ENCODE measurements at regions not wholly inside any gene's neighbourhood (a gene's known extent, or its start where the extent isn't known, plus 50 kb on each side); places are given as distances from the start of the nearest gene placed in this dataset.

DNA sequence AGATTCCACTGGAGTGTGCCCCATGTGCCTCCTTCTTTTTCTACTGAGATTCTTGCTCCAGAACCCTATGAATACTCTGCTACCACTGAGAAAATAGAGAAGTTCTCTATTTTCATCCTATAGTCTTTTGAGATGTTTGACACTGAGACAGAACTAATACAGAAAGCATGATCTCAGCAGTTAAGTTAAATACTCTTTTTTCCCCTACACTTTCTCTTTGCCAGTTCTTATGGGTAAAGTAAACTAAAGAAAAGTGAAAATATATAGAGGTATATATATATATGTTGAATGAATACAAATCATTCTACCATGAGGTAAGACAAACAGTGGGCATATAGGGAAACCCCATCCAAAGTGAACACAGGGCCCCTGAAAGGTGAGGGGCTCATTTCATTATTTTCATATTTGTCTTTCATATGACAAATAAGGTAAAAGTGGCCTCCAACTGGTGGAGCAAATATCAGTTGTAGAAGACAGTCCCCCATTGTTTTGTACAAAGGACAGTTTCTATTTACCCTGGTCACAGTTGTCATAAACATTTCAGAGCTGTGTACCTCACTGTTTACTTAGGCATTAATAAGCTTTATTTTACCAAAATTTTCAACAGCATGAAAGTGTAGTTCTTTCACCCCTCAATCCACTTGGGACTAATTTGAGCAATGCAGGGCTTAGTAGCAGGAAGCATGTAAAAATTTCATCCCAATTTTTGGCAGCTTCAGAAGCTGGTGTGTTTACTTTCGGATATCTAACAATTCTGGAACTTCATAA lies 188.3 kb upstream of the MARCKS start:
- H3K27ac ChIP-seq (ENCODE audit: low read depth in 1 of 2, low read length in 2 of 2) = no peak overlapping the region
- H3K9ac ChIP-seq (ENCODE audit: low read depth in 1 of 2, low read length in 2 of 2) = no peak overlapping the region
- WGBS = 67% methylated on average over 1 of the region's 1 CpG
- no peak for DNase-seq (ENCODE audit: low spot score)
- no peaks in the 10 kb centered on the region for H3K36me3 ChIP-seq (ENCODE audit: control insufficient read depth in 4 of 4, insufficient read depth in 3 of 4, low read depth in 1 of 4, low read length in 3 of 4)
- H3K4me3 ChIP-seq (ENCODE audit: low read depth in 1 of 3, low read length in 3 of 3) = no peak overlapping the region
- H3K9me3 ChIP-seq (ENCODE audit: control insufficient read depth in 4 of 4, low read length in 3 of 4) = no peaks in the 10 kb centered on the region
- H3K4me1 ChIP-seq (ENCODE audit: control insufficient read depth in 4 of 4, insufficient read depth in 4 of 4, low read length in 3 of 4) = peaks cover 0 to 2% (median 0%) of the 10 kb centered on the region in 4 donors
- TF ChIP-seq FOXA2 (IDR thresholded peaks at IDR 0.05) = no peak
- no peak for TF ChIP-seq SP1 (IDR thresholded peaks at IDR 0.05)
- peak in 1 of 2 donors; percentile 7 for TF ChIP-seq RXRA (IDR thresholded peaks at IDR 0.05)
- peak; percentile 25 for TF ChIP-seq NR2F2 (IDR thresholded peaks at IDR 0.05)
- peak in 1 of 2 donors; percentile 7 for TF ChIP-seq RAD21 (IDR thresholded peaks at IDR 0.05)
- TF ChIP-seq HNF4A (conservative IDR thresholded peaks at IDR 0.05) = no peak
- TF ChIP-seq, protein P1, sequence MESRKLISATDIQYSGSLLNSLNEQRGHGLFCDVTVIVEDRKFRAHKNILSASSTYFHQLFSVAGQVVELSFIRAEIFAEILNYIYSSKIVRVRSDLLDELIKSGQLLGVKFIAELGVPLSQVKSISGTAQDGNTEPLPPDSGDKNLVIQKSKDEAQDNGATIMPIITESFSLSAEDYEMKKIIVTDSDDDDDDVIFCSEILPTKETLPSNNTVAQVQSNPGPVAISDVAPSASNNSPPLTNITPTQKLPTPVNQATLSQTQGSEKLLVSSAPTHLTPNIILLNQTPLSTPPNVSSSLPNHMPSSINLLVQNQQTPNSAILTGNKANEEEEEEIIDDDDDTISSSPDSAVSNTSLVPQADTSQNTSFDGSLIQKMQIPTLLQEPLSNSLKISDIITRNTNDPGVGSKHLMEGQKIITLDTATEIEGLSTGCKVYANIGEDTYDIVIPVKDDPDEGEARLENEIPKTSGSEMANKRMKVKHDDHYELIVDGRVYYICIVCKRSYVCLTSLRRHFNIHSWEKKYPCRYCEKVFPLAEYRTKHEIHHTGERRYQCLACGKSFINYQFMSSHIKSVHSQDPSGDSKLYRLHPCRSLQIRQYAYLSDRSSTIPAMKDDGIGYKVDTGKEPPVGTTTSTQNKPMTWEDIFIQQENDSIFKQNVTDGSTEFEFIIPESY (IDR thresholded peaks at IDR 0.05) = no peak
- no peaks in the 10 kb centered on the region for H3K27me3 ChIP-seq (ENCODE audit: control insufficient read depth in 4 of 4, insufficient read depth in 4 of 4, low read length in 3 of 4)

DNA sequence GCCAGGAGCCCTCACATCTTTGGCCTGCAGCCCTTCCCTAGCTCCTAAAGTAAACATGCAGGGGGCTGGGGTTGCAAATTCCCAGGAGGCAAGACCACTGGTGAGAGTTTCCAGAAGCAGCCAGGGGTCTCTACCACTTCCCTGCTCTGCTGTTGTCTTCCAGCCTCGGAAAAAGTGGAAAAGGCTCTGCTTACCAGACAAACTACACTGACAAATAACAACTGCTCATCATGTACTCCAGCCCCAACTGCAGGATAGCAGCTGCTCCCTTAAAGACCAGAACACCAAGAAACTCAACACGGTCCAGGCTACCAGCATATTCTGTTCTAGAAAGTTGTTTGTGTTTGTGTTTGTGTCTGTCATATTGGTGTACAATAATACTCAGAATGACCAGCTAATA lies 187.5 kb upstream of the MARCKS start:
- no peak for DNase-seq (ENCODE audit: low spot score)
- Histone ChIP-seq H3K27me3 (ENCODE audit: control insufficient read depth in 4 of 4, insufficient read depth in 4 of 4, low read length in 3 of 4) (no peaks in the 10 kb centered on the region), H3K27ac (ENCODE audit: low read depth in 1 of 2, low read length in 2 of 2) (no peak overlapping the region), H3K36me3 (ENCODE audit: control insufficient read depth in 4 of 4, insufficient read depth in 3 of 4, low read depth in 1 of 4, low read length in 3 of 4) (no peaks in the 10 kb centered on the region), H3K9ac (ENCODE audit: low read depth in 1 of 2, low read length in 2 of 2) (no peak overlapping the region), H3K4me1 (ENCODE audit: control insufficient read depth in 4 of 4, insufficient read depth in 4 of 4, low read length in 3 of 4) (peaks cover 0 to 2% (median 0%) of the 10 kb centered on the region in 4 donors), H3K9me3 (ENCODE audit: control insufficient read depth in 4 of 4, low read length in 3 of 4) (no peaks in the 10 kb centered on the region), H3K4me3 (ENCODE audit: low read depth in 1 of 3, low read length in 3 of 3) (no peak overlapping the region)
- 77% methylated on average over 2 of the region's 2 CpGs for WGBS
- TF ChIP-seq SP1 (IDR thresholded peaks at IDR 0.05) (no peak), FOXA2 (IDR thresholded peaks at IDR 0.05) (no peak), GABPA (IDR thresholded peaks at IDR 0.05 in 1 of 2, conservative IDR thresholded peaks at IDR 0.05 in 1 of 2) (no peak), HNF4G (IDR thresholded peaks at IDR 0.05) (no peak), REST (IDR thresholded peaks at IDR 0.05) (no peak), HNF4A (conservative IDR thresholded peaks at IDR 0.05) (no peak)

DNA sequence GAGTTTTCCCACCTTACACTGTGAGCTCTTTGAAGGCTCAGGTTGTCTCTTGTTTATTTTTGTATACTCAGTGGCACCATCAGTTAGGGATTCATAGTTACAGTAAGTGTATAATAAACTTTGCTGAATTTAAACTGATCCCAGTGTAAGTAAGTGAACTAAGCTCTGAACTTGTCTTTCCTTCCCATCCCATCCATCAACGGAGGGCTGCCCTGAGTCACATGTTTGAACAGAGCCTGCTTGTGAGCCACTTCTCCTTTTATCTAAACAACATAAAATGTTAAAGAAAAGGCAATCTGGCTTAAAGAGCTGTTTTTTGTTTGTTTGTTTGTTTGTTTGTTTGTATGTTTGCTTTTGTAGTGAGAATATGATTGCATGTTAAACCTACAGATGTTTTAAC lies 185.7 kb upstream of the MARCKS start:
- Histone ChIP-seq H3K36me3 (ENCODE audit: control insufficient read depth in 4 of 4, insufficient read depth in 3 of 4, low read depth in 1 of 4, low read length in 3 of 4) (no peaks in the 10 kb centered on the region), H3K4me1 (ENCODE audit: control insufficient read depth in 4 of 4, insufficient read depth in 4 of 4, low read length in 3 of 4) (peaks cover 0 to 2% (median 0%) of the 10 kb centered on the region in 4 donors), H3K27ac (ENCODE audit: low read depth in 1 of 2, low read length in 2 of 2) (no peak overlapping the region), H3K9me3 (ENCODE audit: control insufficient read depth in 4 of 4, low read length in 3 of 4) (no peaks in the 10 kb centered on the region), H3K27me3 (ENCODE audit: control insufficient read depth in 4 of 4, insufficient read depth in 4 of 4, low read length in 3 of 4) (no peaks in the 10 kb centered on the region), H3K4me3 (ENCODE audit: low read depth in 1 of 3, low read length in 3 of 3) (no peak overlapping the region), H3K9ac (ENCODE audit: low read depth in 1 of 2, low read length in 2 of 2) (no peak overlapping the region)
- TF ChIP-seq RAD21 (IDR thresholded peaks at IDR 0.05) = no peak
- no peak for TF ChIP-seq REST (IDR thresholded peaks at IDR 0.05)
- TF ChIP-seq SP1 (IDR thresholded peaks at IDR 0.05) = no peak
- TF ChIP-seq, protein P2, sequence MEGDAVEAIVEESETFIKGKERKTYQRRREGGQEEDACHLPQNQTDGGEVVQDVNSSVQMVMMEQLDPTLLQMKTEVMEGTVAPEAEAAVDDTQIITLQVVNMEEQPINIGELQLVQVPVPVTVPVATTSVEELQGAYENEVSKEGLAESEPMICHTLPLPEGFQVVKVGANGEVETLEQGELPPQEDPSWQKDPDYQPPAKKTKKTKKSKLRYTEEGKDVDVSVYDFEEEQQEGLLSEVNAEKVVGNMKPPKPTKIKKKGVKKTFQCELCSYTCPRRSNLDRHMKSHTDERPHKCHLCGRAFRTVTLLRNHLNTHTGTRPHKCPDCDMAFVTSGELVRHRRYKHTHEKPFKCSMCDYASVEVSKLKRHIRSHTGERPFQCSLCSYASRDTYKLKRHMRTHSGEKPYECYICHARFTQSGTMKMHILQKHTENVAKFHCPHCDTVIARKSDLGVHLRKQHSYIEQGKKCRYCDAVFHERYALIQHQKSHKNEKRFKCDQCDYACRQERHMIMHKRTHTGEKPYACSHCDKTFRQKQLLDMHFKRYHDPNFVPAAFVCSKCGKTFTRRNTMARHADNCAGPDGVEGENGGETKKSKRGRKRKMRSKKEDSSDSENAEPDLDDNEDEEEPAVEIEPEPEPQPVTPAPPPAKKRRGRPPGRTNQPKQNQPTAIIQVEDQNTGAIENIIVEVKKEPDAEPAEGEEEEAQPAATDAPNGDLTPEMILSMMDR (IDR thresholded peaks at IDR 0.05; ENCODE audit: low read depth, low read length, missing input control) = no peak
- TF ChIP-seq MAX (IDR thresholded peaks at IDR 0.05) = no peak
- TF ChIP-seq YY1 (IDR thresholded peaks at IDR 0.05) = no peak
- TF ChIP-seq FOXA1 (IDR thresholded peaks at IDR 0.05) = no peak
- no peak for TF ChIP-seq TAF1 (conservative IDR thresholded peaks at IDR 0.05)
- TF ChIP-seq FOXA2 (IDR thresholded peaks at IDR 0.05) = no peak
- TF ChIP-seq NR2F2 (IDR thresholded peaks at IDR 0.05) = no peak
- 38% methylated on average over 1 of the region's 1 CpG for WGBS
- no peak for DNase-seq (ENCODE audit: low spot score)
